GM21447 (cell line): ENCODE measurements at regions not wholly inside any gene's neighbourhood (a gene's known extent, or its start where the extent isn't known, plus 50 kb on each side); places are given as distances from the start of the nearest gene placed in this dataset.
"Not testable (repeated sequence)": the region's sequence is repeated elsewhere in the genome, so short reads cannot be mapped to it uniquely, and the experiment has no call there.

ENCODE experiments used
- ATAC-seq: cut with Tn5 transposase; IDR thresholded peaks from one replicate; pipeline ENCODE4 v1.9.1; 2021; ENCODE audit not compliant: unreplicated experiment

- no peak for ATAC-seq
Observed at GRCh38 chr1:177891809-177892208, 78.0 kb downstream of the SEC16B start.

- no peak for ATAC-seq
Observed at GRCh38 chr1:177890479-177890878, 79.4 kb downstream of the SEC16B start.

GRCh38 chr1:177884479-177885021 lies 85.3 kb downstream of the SEC16B start:
- ATAC-seq: no peak

GRCh38 chr1:177883581-177883980 lies 86.3 kb downstream of the SEC16B start:
- no peak for ATAC-seq

GRCh38 chr1:177880339-177880891 lies 89.4 kb downstream of the SEC16B start:
- ATAC-seq: no peak

GRCh38 chr1:177877086-177877485 lies 92.8 kb downstream of the SEC16B start:
- ATAC-seq: no peak

- ATAC-seq: no peak
Observed at GRCh38 chr1:177873238-177873637, 96.6 kb downstream of the SEC16B start.

- no peak for ATAC-seq
Observed at GRCh38 chr1:177872308-177872900, 97.5 kb downstream of the SEC16B start.

- ATAC-seq: no peak
Observed at GRCh38 chr1:177871613-177872307, 98.1 kb downstream of the SEC16B start.

- no peak for ATAC-seq
Observed at GRCh38 chr1:177869586-177869985, 100.3 kb downstream of the SEC16B start.

GRCh38 chr1:177869011-177869410 lies 100.8 kb downstream of the SEC16B start:
- ATAC-seq: not testable (repeated sequence)

- ATAC-seq: no peak
Observed at GRCh38 chr1:177865807-177866206, 104.1 kb downstream of the SEC16B start.

- no peak for ATAC-seq
Observed at GRCh38 chr1:177864538-177865305, 105.1 kb downstream of the SEC16B start.

GRCh38 chr1:177863796-177864195 lies 106.1 kb downstream of the SEC16B start:
- no peak for ATAC-seq

GRCh38 chr1:177862916-177863315 lies 106.9 kb downstream of the SEC16B start:
- no peak for ATAC-seq

- ATAC-seq: no peak
Observed at GRCh38 chr1:177859572-177859971, 110.3 kb downstream of the SEC16B start.

GRCh38 chr1:177858332-177858821 lies 111.5 kb downstream of the SEC16B start:
- no peak for ATAC-seq

- ATAC-seq: no peak
Observed at GRCh38 chr1:177857285-177857684, 112.6 kb downstream of the SEC16B start.

- ATAC-seq: no peak
Observed at GRCh38 chr1:177854951-177855350, 114.9 kb downstream of the SEC16B start.

- ATAC-seq: no peak
Observed at GRCh38 chr1:177849579-177850290, 120.1 kb downstream of the SEC16B start.

GRCh38 chr1:177849130-177849529 lies 120.7 kb downstream of the SEC16B start:
- ATAC-seq: no peak
